ENCODE measurements at regions not wholly inside any gene's neighbourhood (a gene's known extent, or its start where the extent isn't known, plus 50 kb on each side); places are given as distances from the start of the nearest gene placed in this dataset.

GRCh38 chr7:3097734-3098133, 54.1 kb upstream of the CARD11 start:
- TF ChIP-seq CTCF (IDR thresholded peaks at IDR 0.05; ENCODE audit: insufficient read depth, low read depth, low read length): no peak
- no peak for TF ChIP-seq EZH2 (IDR thresholded peaks at IDR 0.05; ENCODE audit: insufficient read depth, low read length)

All from astrocyte (in vitro differentiated cells and primary cell).